Mammary epithelial cell (primary cell): ENCODE measurements at regions not wholly inside any gene's neighbourhood (a gene's known extent, or its start where the extent isn't known, plus 50 kb on each side); places are given as distances from the start of the nearest gene placed in this dataset.
"Not testable (repeated sequence)": the region's sequence is repeated elsewhere in the genome, so short reads cannot be mapped to it uniquely, and the experiment has no call there.

Experiments used
- CTCF ChIP-seq, 2 donors: IDR thresholded peaks in 1 of 2; conservative IDR thresholded peaks in 1 of 2; 2 replicates each; pipeline ENCODE4 v1.5.1; 2011 to 2012; ENCODE audit warnings: inconsistent platforms in 2 of 2, low read length in 2 of 2, mild to moderate bottlenecking in 2 of 2, control low read depth in 1 of 2, low read depth in 1 of 2; ENCODE audit not compliant: insufficient read depth in 1 of 2; ENCODE audit errors: extremely low read depth in 1 of 2
- EZH2 ChIP-seq: IDR thresholded peaks from 2 replicates; pipeline ENCODE4 v1.6.1; 2012; ENCODE audit warnings: low read length, inconsistent platforms, borderline replicate concordance

- TF ChIP-seq EZH2; CTCF (conservative IDR thresholded peaks at IDR 0.05 in 1 of 2, IDR thresholded peaks at IDR 0.05 in 1 of 2; ENCODE audit: extremely low read depth in 1 of 2, insufficient read depth in 1 of 2, low read depth in 1 of 2, low read length in 2 of 2): not testable (repeated sequence)
Measured at GRCh38 chr7:65616111-65616510, 242.5 kb downstream of the ZNF92 start.
